GM19324 (cell line): ENCODE measurements at regions not wholly inside any gene's neighbourhood (a gene's known extent, or its start where the extent isn't known, plus 50 kb on each side); places are given as distances from the start of the nearest gene placed in this dataset.
"Not testable (repeated sequence)": the region's sequence is repeated elsewhere in the genome, so short reads cannot be mapped to it uniquely, and the experiment has no call there.

Experiments used
- ATAC-seq: cut with Tn5 transposase; IDR thresholded peaks from one replicate; pipeline ENCODE4 v1.9.1; 2021; ENCODE audit warnings: mild to moderate bottlenecking, moderate library complexity; ENCODE audit not compliant: unreplicated experiment, low FRiP score

- ATAC-seq: no peak
Measured at GRCh38 chr13:85148009-85148408, 651.2 kb downstream of the SLITRK6 start.

- ATAC-seq: no peak
Measured at GRCh38 chr13:85142351-85142927, 656.8 kb downstream of the SLITRK6 start.

GRCh38 chr13:85141401-85141800 is 657.8 kb downstream of the SLITRK6 start:
- no peak for ATAC-seq

- no peak for ATAC-seq
Measured at GRCh38 chr13:85140192-85140591, 659.0 kb downstream of the SLITRK6 start.

GRCh38 chr13:85137516-85137915 is 661.7 kb downstream of the SLITRK6 start:
- ATAC-seq: no peak

- ATAC-seq: no peak
Measured at GRCh38 chr13:85132986-85133385, 666.2 kb downstream of the SLITRK6 start.

GRCh38 chr13:85123501-85123900 is 675.7 kb downstream of the SLITRK6 start:
- not testable (repeated sequence) for ATAC-seq

GRCh38 chr13:85108356-85108755 is 690.9 kb downstream of the SLITRK6 start:
- no peak for ATAC-seq

- no peak for ATAC-seq
Measured at GRCh38 chr13:85099245-85099644, 700.0 kb downstream of the SLITRK6 start.

- no peak for ATAC-seq
Measured at GRCh38 chr13:85095418-85096272, 703.6 kb downstream of the SLITRK6 start.

GRCh38 chr13:85093808-85094207 is 705.4 kb downstream of the SLITRK6 start:
- ATAC-seq: no peak

- ATAC-seq: no peak
Measured at GRCh38 chr13:85091631-85092234, 707.5 kb downstream of the SLITRK6 start.

- ATAC-seq: no peak
Measured at GRCh38 chr13:85089186-85089585, 710.0 kb downstream of the SLITRK6 start.

GRCh38 chr13:85080691-85081090 is 718.5 kb downstream of the SLITRK6 start:
- ATAC-seq: no peak

GRCh38 chr13:85076343-85076742 is 722.9 kb downstream of the SLITRK6 start:
- no peak for ATAC-seq

- ATAC-seq: no peak
Measured at GRCh38 chr13:85074543-85075313, 724.5 kb downstream of the SLITRK6 start.

GRCh38 chr13:85068231-85068630 is 731.0 kb downstream of the SLITRK6 start:
- ATAC-seq: no peak

- no peak for ATAC-seq
Measured at GRCh38 chr13:85040215-85040614, 759.0 kb downstream of the SLITRK6 start.

- ATAC-seq: no peak
Measured at GRCh38 chr13:85031771-85032170, 767.4 kb downstream of the SLITRK6 start.

- no peak for ATAC-seq
Measured at GRCh38 chr13:85028035-85028434, 771.2 kb downstream of the SLITRK6 start.

GRCh38 chr13:85019121-85019520 is 780.1 kb downstream of the SLITRK6 start:
- ATAC-seq: no peak
